ENCODE measurements at regions not wholly inside any gene's neighbourhood (a gene's known extent, or its start where the extent isn't known, plus 50 kb on each side); places are given as distances from the start of the nearest gene placed in this dataset.

- Mint-ChIP-seq H3K4me3 (no peak overlapping the region), H3K27me3 (ENCODE audit: insufficient read depth, low read depth, poor library complexity) (peaks cover 9% of the 10 kb centered on the region), H3K27ac (no peak overlapping the region), H3K4me1 (peaks cover 37% of the 10 kb centered on the region), H3K9me3 (no peaks in the 10 kb centered on the region), H3K36me3 (ENCODE audit: low read depth) (no peaks in the 10 kb centered on the region)
- no peaks in the 10 kb centered on the region for H3K79me2 ChIP-seq (replicated peaks; ENCODE audit: insufficient read depth)
- H3K4me1 ChIP-seq (ENCODE audit: insufficient read depth), result peaks cover 34% of the 10 kb centered on the region
- no peaks in the 10 kb centered on the region for H3K36me3 ChIP-seq (ENCODE audit: insufficient read depth)
- no peaks in the 10 kb centered on the region for H3K27me3 ChIP-seq (ENCODE audit: insufficient read depth)
- TF ChIP-seq ZNF331 (CRISPR knock-in tag; IDR thresholded peaks at IDR 0.05; ENCODE audit: low read depth) (no peak), CTCF (conservative IDR thresholded peaks at IDR 0.05; ENCODE audit: low read depth in 2 of 2) (peak in 1 of 2 experiments; percentile 14; a peak in 1 of 4 replicates)
- no peak for DNase-seq (ENCODE audit: low spot score)
- H4K20me1 ChIP-seq (replicated peaks; ENCODE audit: insufficient read depth), result no peaks in the 10 kb centered on the region
- no peak overlapping the region for H3K4me3 ChIP-seq
- H3F3A ChIP-seq (replicated peaks; ENCODE audit: low read depth), result no peaks in the 10 kb centered on the region
- H3K27ac ChIP-seq (ENCODE audit: low read depth), result no peak overlapping the region
- H3K4me2 ChIP-seq, result no peak overlapping the region
- H2AFZ ChIP-seq, result no peak overlapping the region
- no peak for ATAC-seq
- H3K9me2 ChIP-seq (ENCODE audit: insufficient read depth), result no peaks in the 10 kb centered on the region
These were observed 69.5 kb upstream of the SSX2IP start for GRCh38 chr1:84759756-84760155.

GRCh38 chr1:84758968-84759491 is 68.8 kb upstream of the SSX2IP start:
- no peak overlapping the region for H3K4me2 ChIP-seq
- peaks cover 33% of the 10 kb centered on the region for H3K4me1 ChIP-seq (ENCODE audit: insufficient read depth)
- H3K36me3 ChIP-seq (ENCODE audit: insufficient read depth), result no peaks in the 10 kb centered on the region
- peaks cover 4% of the 10 kb centered on the region for H3K27me3 Mint-ChIP-seq (ENCODE audit: insufficient read depth, low read depth, poor library complexity)
- peak overlapping the region; percentile 58 for H2AFZ ChIP-seq
- H3K9me2 ChIP-seq (ENCODE audit: insufficient read depth), result no peaks in the 10 kb centered on the region
- H3K9me3 Mint-ChIP-seq, result no peaks in the 10 kb centered on the region
- peaks cover 5% of the 10 kb centered on the region; the same call in 1 of the 2 replicates for H3F3A ChIP-seq (replicated peaks; ENCODE audit: low read depth)
- no peak overlapping the region for H3K27ac Mint-ChIP-seq
- H4K20me1 ChIP-seq (replicated peaks; ENCODE audit: insufficient read depth), result no peaks in the 10 kb centered on the region
- no peaks in the 10 kb centered on the region for H3K27me3 ChIP-seq (ENCODE audit: insufficient read depth)
- ATAC-seq (no peak), DNase-seq (ENCODE audit: low spot score) (no peak)
- H3K4me3 ChIP-seq, result no peak overlapping the region
- H3K27ac ChIP-seq (ENCODE audit: low read depth), result no peak overlapping the region
- H3K79me2 ChIP-seq (replicated peaks; ENCODE audit: insufficient read depth), result no peaks in the 10 kb centered on the region
- peaks cover 37% of the 10 kb centered on the region for H3K4me1 Mint-ChIP-seq
- H3K36me3 Mint-ChIP-seq (ENCODE audit: low read depth), result no peaks in the 10 kb centered on the region
- H3K4me3 Mint-ChIP-seq, result no peak overlapping the region
- no peak for TF ChIP-seq ZNF114 (CRISPR knock-in tag; IDR thresholded peaks at IDR 0.05)
- no peak for TF ChIP-seq CTCF (conservative IDR thresholded peaks at IDR 0.05; ENCODE audit: low read depth in 2 of 2)
- TF ChIP-seq ETS1 (IDR thresholded peaks at IDR 0.05), result no peak
- no peak for TF ChIP-seq NANOG (IDR thresholded peaks at IDR 0.05; ENCODE audit: borderline replicate concordance)
- no peak for TF ChIP-seq STAT1 (IDR thresholded peaks at IDR 0.05; ENCODE audit: unreplicated experiment)
- no peak for TF ChIP-seq CREB1 (CRISPR knock-in tag; IDR thresholded peaks at IDR 0.05; ENCODE audit: low read depth)
- TF ChIP-seq POLR2AphosphoS5 (IDR thresholded peaks at IDR 0.05; ENCODE audit: low read depth), result no peak
- TF ChIP-seq EZH2 (IDR thresholded peaks at IDR 0.05; ENCODE audit: low read depth, unreplicated experiment), result no peak
- TF ChIP-seq ZNF331 (CRISPR knock-in tag; IDR thresholded peaks at IDR 0.05; ENCODE audit: low read depth), result no peak
- TF ChIP-seq ZNF462 (CRISPR knock-in tag; IDR thresholded peaks at IDR 0.05), result no peak
- no peak for TF ChIP-seq EZH2phosphoT487 (IDR thresholded peaks at IDR 0.05; ENCODE audit: unreplicated experiment)
